IMR-90 (cell line): ENCODE measurements at regions not wholly inside any gene's neighbourhood (a gene's known extent, or its start where the extent isn't known, plus 50 kb on each side); places are given as distances from the start of the nearest gene placed in this dataset.

Experiments
- ATAC-seq: fragments of 200-7000 bp; cut with Tn5 transposase; 2 replicates; pipeline ENCODE4 v1.9.1; 2020; ENCODE audit warnings: low read depth, mild to moderate bottlenecking, moderate library complexity
- BruUV-seq: library from RNA; stranded (reverse); fragments of 400-500 nt; replicated peaks from 2 replicates; lab custom pipeline; 2021; lab: Mats Ljungman, UMichigan
- CTCF ChIA-PET: fragments of 300-600 bp; formaldehyde crosslinking; extraction: SDS; loops from one replicate; lab custom pipeline; 2021; ENCODE audit warnings: antibody characterized with exemption; lab: Yijun Ruan, JAX
- POLR2A ChIA-PET: fragments of 300-600 bp; sonication (Branson Sonifier 250); formaldehyde crosslinking; loops from one replicate; lab custom pipeline; 2022; ENCODE audit warnings: antibody characterized with exemption; ENCODE audit not compliant: unreplicated experiment; lab: Charles Lee
- DNase-seq: peaks from one replicate; pipeline ENCODE4 v3.0.0; 2013
- H2AFZ ChIP-seq: replicated peaks from 2 replicates; pipeline ENCODE3; 2013; ENCODE audit warnings: low read length, mild to moderate bottlenecking; ENCODE audit not compliant: poor library complexity
- H2AK5ac ChIP-seq: 2 replicates; pipeline ENCODE4 v1.6.1; 2013; ENCODE audit warnings: low read depth, low read length, inconsistent platforms
- H2AK9ac ChIP-seq: replicated peaks from 2 replicates; pipeline ENCODE3; 2013; ENCODE audit warnings: mild to moderate bottlenecking, low read depth, low read length, moderate library complexity; ENCODE audit not compliant: poor library complexity
- H2BK120ac ChIP-seq: 2 replicates; pipeline ENCODE4 v1.6.1; 2013; ENCODE audit warnings: low read depth, low read length, inconsistent platforms
- H2BK15ac ChIP-seq: 3 replicates; pipeline ENCODE4 v1.6.1; 2013; ENCODE audit warnings: low read depth, low read length, inconsistent platforms
- H2BK20ac ChIP-seq: 2 replicates; pipeline ENCODE4 v1.6.1; 2013; ENCODE audit warnings: low read depth, mild to moderate bottlenecking, inconsistent platforms, low read length, moderate library complexity
- H2BK5ac ChIP-seq: 2 replicates; pipeline ENCODE4 v1.6.1; 2013; ENCODE audit warnings: mild to moderate bottlenecking, low read depth, low read length, inconsistent platforms; ENCODE audit not compliant: poor library complexity, severe bottlenecking
- H3K14ac ChIP-seq: replicated peaks from 2 replicates; pipeline ENCODE4 v1.6.1; 2013; ENCODE audit warnings: low read depth, low read length, inconsistent platforms
- H3K18ac ChIP-seq: 2 replicates; pipeline ENCODE4 v1.6.1; 2013; ENCODE audit warnings: low read depth, low read length, control low read depth
- H3K23ac ChIP-seq: 2 replicates; pipeline ENCODE4 v1.6.1; 2013; ENCODE audit warnings: low read depth, low read length, inconsistent platforms
- H3K27ac ChIP-seq: 2 replicates; pipeline ENCODE4 v1.5.1; 2013; ENCODE audit warnings: mild to moderate bottlenecking, control low read depth, low read length; ENCODE audit not compliant: insufficient read depth
- H3K27me3 ChIP-seq: 2 replicates; pipeline ENCODE4 v1.6.1; 2013; ENCODE audit warnings: low read length; ENCODE audit not compliant: control insufficient read depth, insufficient read depth
- H3K36me3 ChIP-seq: 2 replicates; pipeline ENCODE4 v1.6.1; 2013; ENCODE audit warnings: low read length, mixed read lengths; ENCODE audit not compliant: control insufficient read depth, insufficient read depth
- H3K4ac ChIP-seq: 2 replicates; pipeline ENCODE4 v1.6.1; 2013; ENCODE audit warnings: low read depth, low read length, inconsistent platforms
- H3K4me1 ChIP-seq: 2 replicates; pipeline ENCODE4 v1.6.1; 2013; ENCODE audit warnings: low read length, mixed read lengths; ENCODE audit not compliant: control insufficient read depth, insufficient read depth
- H3K4me2 ChIP-seq: 2 replicates; pipeline ENCODE4 v1.6.1; 2013; ENCODE audit warnings: low read depth, mild to moderate bottlenecking, control low read depth, low read length, moderate library complexity
- H3K4me3 ChIP-seq: 2 replicates; pipeline ENCODE4 v1.5.1; 2013; ENCODE audit warnings: low read depth, mild to moderate bottlenecking, control low read depth, low read length, moderate library complexity; ENCODE audit not compliant: insufficient read depth
- H3K56ac ChIP-seq: 2 replicates; pipeline ENCODE4 v1.6.1; 2013; ENCODE audit warnings: low read length, inconsistent platforms; ENCODE audit not compliant: insufficient read depth; ENCODE audit errors: extremely low read depth
- H3K79me1 ChIP-seq, 2 experiments: 2 replicates each; pipeline ENCODE4 v1.6.1; 2013; ENCODE audit warnings: low read length in 2 of 2, inconsistent platforms in 1 of 2, low read depth in 1 of 2
- H3K9ac ChIP-seq: 2 replicates; pipeline ENCODE4 v1.6.1; 2013; ENCODE audit warnings: low read depth, low read length, control low read depth
- H3K9me1 ChIP-seq: 2 replicates; pipeline ENCODE4 v1.6.1; 2013; ENCODE audit warnings: low read length, inconsistent platforms; ENCODE audit not compliant: insufficient read depth
- H3K9me3 ChIP-seq: 2 replicates; pipeline ENCODE4 v1.6.1; 2013; ENCODE audit warnings: low read length; ENCODE audit not compliant: control insufficient read depth, insufficient read depth
- H4K20me1 ChIP-seq: 2 replicates; pipeline ENCODE4 v1.6.1; 2013; ENCODE audit warnings: low read length, inconsistent platforms; ENCODE audit not compliant: insufficient read depth
- H4K5ac ChIP-seq: 2 replicates; pipeline ENCODE4 v1.6.1; 2013; ENCODE audit warnings: mild to moderate bottlenecking, low read depth, low read length, control low read depth
- H4K8ac ChIP-seq, 2 experiments: 2 replicates each; pipeline ENCODE4 v1.6.1; 2013; ENCODE audit warnings: low read depth in 2 of 2, low read length in 2 of 2, control low read depth in 1 of 2, inconsistent platforms in 1 of 2
- H4K91ac ChIP-seq: 2 replicates; pipeline ENCODE4 v1.6.1; 2013; ENCODE audit warnings: low read depth, low read length, inconsistent platforms; ENCODE audit not compliant: insufficient read depth
- BHLHE40 ChIP-seq: fragments of 150-350 bp; IDR thresholded peaks from 2 replicates; pipeline ENCODE4 v1.6.1; 2016; ENCODE audit warnings: mild to moderate bottlenecking, low read depth, low read length
- CEBPB ChIP-seq: IDR thresholded peaks from 2 replicates; pipeline ENCODE4 v1.6.1; 2012; ENCODE audit warnings: low read depth, low read length, improper control_type of control experiment
- CHD1 ChIP-seq: IDR thresholded peaks from 2 replicates; pipeline ENCODE4 v1.6.1; 2012; ENCODE audit warnings: low read depth, low read length, improper control_type of control experiment
- FOS ChIP-seq: fragments of 150-350 bp; IDR thresholded peaks from 2 replicates; pipeline ENCODE4 v1.6.1; 2016; ENCODE audit warnings: low read depth, low read length
- MAFK ChIP-seq: IDR thresholded peaks from 2 replicates; pipeline ENCODE4 v1.6.1; 2012; ENCODE audit warnings: low read depth, low read length, improper control_type of control experiment
- MAZ ChIP-seq: IDR thresholded peaks from 2 replicates; pipeline ENCODE4 v1.6.1; 2012; ENCODE audit warnings: low read depth, mild to moderate bottlenecking, low read length, improper control_type of control experiment, moderate library complexity, borderline replicate concordance
- MXI1 ChIP-seq: IDR thresholded peaks from 2 replicates; pipeline ENCODE4 v1.6.1; 2012; ENCODE audit warnings: low read depth, mild to moderate bottlenecking, low read length, moderate library complexity, borderline replicate concordance
- NFE2L2 ChIP-seq: fragments of 150-350 bp; IDR thresholded peaks from 2 replicates; pipeline ENCODE4 v1.6.1; 2016; ENCODE audit warnings: low read depth, mild to moderate bottlenecking, low read length
- POLR2A ChIP-seq: IDR thresholded peaks from 2 replicates; pipeline ENCODE4 v1.6.1; 2012; ENCODE audit warnings: mild to moderate bottlenecking, low read depth, low read length
- RAD21 ChIP-seq: IDR thresholded peaks from 2 replicates; pipeline ENCODE4 v1.6.1; 2012; ENCODE audit warnings: low read length, improper control_type of control experiment
- RCOR1 ChIP-seq: IDR thresholded peaks from 2 replicates; pipeline ENCODE4 v1.6.1; 2012; ENCODE audit warnings: mild to moderate bottlenecking, low read length, improper control_type of control experiment; ENCODE audit not compliant: insufficient replicate concordance
- RFX5 ChIP-seq: IDR thresholded peaks from 2 replicates; pipeline ENCODE4 v1.8.0; 2012; ENCODE audit warnings: low read depth, mild to moderate bottlenecking, low read length, moderate library complexity
- SMC3 ChIP-seq: fragments of 150-350 bp; IDR thresholded peaks from 2 replicates; pipeline ENCODE4 v1.6.1; 2016; ENCODE audit warnings: low read depth, mild to moderate bottlenecking, antibody characterized with exemption, low read length, moderate library complexity
- dilution Hi-C: fragments of 300-500 bp; cut with HindIII; formaldehyde crosslinking; loops from one replicate; pipeline ENCODE4 v1.14.3; 2018; ENCODE audit warnings: low sequenced_read_pairs; ENCODE audit not compliant: unreplicated experiment
- in situ Hi-C: fragments of 300-500 bp; cut with MboI; formaldehyde crosslinking; loops from 3 replicates; pipeline ENCODE4 v1.14.3; 2019; ENCODE audit warnings: low sequenced_read_pairs, inconsistent platforms, mixed read lengths
- intact Hi-C: fragments of 100-400 bp; cut with micrococcal nuclease; formaldehyde crosslinking; loops from 2 replicates; pipeline ENCODE4 v1.10.0; 2022
- TF ChIP-seq, protein P1 (sequence below): conservative IDR thresholded peaks from 2 replicates; pipeline ENCODE4 v1.5.1; 2012; ENCODE audit warnings: mild to moderate bottlenecking, low read depth, low read length, improper control_type of control experiment
- TF ChIP-seq, protein P2 (sequence below): fragments of 150-350 bp; IDR thresholded peaks from 2 replicates; pipeline ENCODE4 v1.6.1; 2017; ENCODE audit warnings: mild to moderate bottlenecking, antibody characterized with exemption, low read length, low read depth
- TF ChIP-seq, protein P3 (sequence below): fragments of 150-350 bp; IDR thresholded peaks from 2 replicates; pipeline ENCODE4 v1.6.1; 2016; ENCODE audit warnings: low read depth, mild to moderate bottlenecking, low read length, moderate library complexity, borderline replicate concordance

DNA sequence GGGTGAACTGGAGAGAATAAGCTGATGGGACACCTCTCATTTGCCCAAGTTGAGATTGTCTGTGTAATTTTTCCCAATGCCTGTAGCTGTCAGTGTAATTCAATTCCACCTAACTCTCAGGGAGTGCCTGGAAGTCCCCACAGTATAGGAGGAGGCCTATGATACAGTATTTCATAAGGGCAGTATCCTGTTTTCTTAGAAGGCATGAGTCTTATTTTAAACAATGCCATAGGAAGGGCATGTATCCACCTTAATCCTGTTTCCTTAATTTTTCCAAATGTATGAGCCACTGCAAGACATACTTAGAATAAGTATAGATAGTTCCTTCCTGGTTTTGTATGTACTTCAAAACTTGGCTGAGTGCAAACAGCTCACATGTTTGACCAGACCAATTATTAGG, 226.6 kb upstream of the USP9Y start:
- H3K9ac ChIP-seq, result no peak overlapping the region

More for the DNA sequence above, 226.6 kb upstream of the USP9Y start:
- dilution Hi-C loops, result no loop called here
- CTCF ChIA-PET, result no interaction called here
- no peak overlapping the region for H2AK5ac ChIP-seq
- BruUV-seq, result no TSS peak
- no peak overlapping the region for H2BK5ac ChIP-seq
- no peaks in the 10 kb centered on the region for H3K9me3 ChIP-seq
- no peak overlapping the region for H3K4ac ChIP-seq
- no peaks in the 10 kb centered on the region for H3K79me1 ChIP-seq
- in situ Hi-C loops, result no loop called here
- H4K91ac ChIP-seq, result no peak overlapping the region
- H4K8ac ChIP-seq, result no peak overlapping the region
- DNase-seq, result no peak
- H3K14ac ChIP-seq, result no peak overlapping the region
- no peak overlapping the region for H2BK20ac ChIP-seq
- H2BK15ac ChIP-seq, result no peak overlapping the region
- H3K27ac ChIP-seq, result no peak overlapping the region
- no peak overlapping the region for H2AK9ac ChIP-seq
- H3K4me1 ChIP-seq, result no peaks in the 10 kb centered on the region
- no peak overlapping the region for H2BK120ac ChIP-seq
- no peaks in the 10 kb centered on the region for H4K20me1 ChIP-seq
- ATAC-seq, result no peak
- no peaks in the 10 kb centered on the region for H3K36me3 ChIP-seq
- H3K9me1 ChIP-seq, result no peaks in the 10 kb centered on the region
- H3K23ac ChIP-seq, result no peak overlapping the region
- H4K5ac ChIP-seq, result no peak overlapping the region
- TF ChIP-seq NFE2L2 (no peak), CHD1 (no peak), RFX5 (no peak), POLR2A (no peak), RCOR1 (no peak), MAZ (no peak), MAFK (no peak), CEBPB (no peak), SMC3 (no peak), BHLHE40 (no peak), FOS (no peak), RAD21 (no peak), MXI1 (no peak)
- TF ChIP-seq, protein P1, sequence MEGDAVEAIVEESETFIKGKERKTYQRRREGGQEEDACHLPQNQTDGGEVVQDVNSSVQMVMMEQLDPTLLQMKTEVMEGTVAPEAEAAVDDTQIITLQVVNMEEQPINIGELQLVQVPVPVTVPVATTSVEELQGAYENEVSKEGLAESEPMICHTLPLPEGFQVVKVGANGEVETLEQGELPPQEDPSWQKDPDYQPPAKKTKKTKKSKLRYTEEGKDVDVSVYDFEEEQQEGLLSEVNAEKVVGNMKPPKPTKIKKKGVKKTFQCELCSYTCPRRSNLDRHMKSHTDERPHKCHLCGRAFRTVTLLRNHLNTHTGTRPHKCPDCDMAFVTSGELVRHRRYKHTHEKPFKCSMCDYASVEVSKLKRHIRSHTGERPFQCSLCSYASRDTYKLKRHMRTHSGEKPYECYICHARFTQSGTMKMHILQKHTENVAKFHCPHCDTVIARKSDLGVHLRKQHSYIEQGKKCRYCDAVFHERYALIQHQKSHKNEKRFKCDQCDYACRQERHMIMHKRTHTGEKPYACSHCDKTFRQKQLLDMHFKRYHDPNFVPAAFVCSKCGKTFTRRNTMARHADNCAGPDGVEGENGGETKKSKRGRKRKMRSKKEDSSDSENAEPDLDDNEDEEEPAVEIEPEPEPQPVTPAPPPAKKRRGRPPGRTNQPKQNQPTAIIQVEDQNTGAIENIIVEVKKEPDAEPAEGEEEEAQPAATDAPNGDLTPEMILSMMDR, result no peak
- TF ChIP-seq, protein P2, sequence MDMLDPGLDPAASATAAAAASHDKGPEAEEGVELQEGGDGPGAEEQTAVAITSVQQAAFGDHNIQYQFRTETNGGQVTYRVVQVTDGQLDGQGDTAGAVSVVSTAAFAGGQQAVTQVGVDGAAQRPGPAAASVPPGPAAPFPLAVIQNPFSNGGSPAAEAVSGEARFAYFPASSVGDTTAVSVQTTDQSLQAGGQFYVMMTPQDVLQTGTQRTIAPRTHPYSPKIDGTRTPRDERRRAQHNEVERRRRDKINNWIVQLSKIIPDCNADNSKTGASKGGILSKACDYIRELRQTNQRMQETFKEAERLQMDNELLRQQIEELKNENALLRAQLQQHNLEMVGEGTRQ, result no peak
- TF ChIP-seq, protein P3, sequence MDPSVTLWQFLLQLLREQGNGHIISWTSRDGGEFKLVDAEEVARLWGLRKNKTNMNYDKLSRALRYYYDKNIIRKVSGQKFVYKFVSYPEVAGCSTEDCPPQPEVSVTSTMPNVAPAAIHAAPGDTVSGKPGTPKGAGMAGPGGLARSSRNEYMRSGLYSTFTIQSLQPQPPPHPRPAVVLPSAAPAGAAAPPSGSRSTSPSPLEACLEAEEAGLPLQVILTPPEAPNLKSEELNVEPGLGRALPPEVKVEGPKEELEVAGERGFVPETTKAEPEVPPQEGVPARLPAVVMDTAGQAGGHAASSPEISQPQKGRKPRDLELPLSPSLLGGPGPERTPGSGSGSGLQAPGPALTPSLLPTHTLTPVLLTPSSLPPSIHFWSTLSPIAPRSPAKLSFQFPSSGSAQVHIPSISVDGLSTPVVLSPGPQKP, result no peak
- no peak overlapping the region for H3K4me3 ChIP-seq
- no peak overlapping the region for H3K18ac ChIP-seq
- H3K4me2 ChIP-seq, result no peak overlapping the region
- no peak overlapping the region for H3K56ac ChIP-seq
- H3K27me3 ChIP-seq, result no peaks in the 10 kb centered on the region
- H2AFZ ChIP-seq, result no peak overlapping the region
- intact Hi-C loops, result no loop called here
- POLR2A ChIA-PET, result no interaction called here
